Right cardiac atrium (tissue), 5 donors: ENCODE measurements at regions not wholly inside any gene's neighbourhood (a gene's known extent, or its start where the extent isn't known, plus 50 kb on each side); places are given as distances from the start of the nearest gene placed in this dataset.

Experiments
- ATAC-seq, 2 donors: fragments of 200-7000 bp; cut with Tn5 transposase; one replicate each; pipeline versions ENCODE4 v1.8.0 to v1.9.1; 2020; ENCODE audit warnings: moderate library complexity in 2 of 2, mild to moderate bottlenecking in 1 of 2
- DNase-seq, 3 donors: peaks; one replicate each; pipeline ENCODE4 v3.0.0-alpha.2; 2020
- H3K27ac ChIP-seq: one replicate; pipeline ENCODE4 v1.5.1; 2013; ENCODE audit warnings: mild to moderate bottlenecking, low read length, control low read depth, moderate library complexity
- H3K27me3 ChIP-seq: one replicate; pipeline ENCODE4 v1.6.1; 2013; ENCODE audit not compliant: control insufficient read depth, insufficient read depth
- H3K4me1 ChIP-seq: one replicate; pipeline ENCODE4 v1.6.1; 2013; ENCODE audit warnings: low read length; ENCODE audit not compliant: control insufficient read depth, insufficient read depth
- H3K4me3 ChIP-seq: one replicate; pipeline ENCODE4 v1.5.1; 2013; ENCODE audit warnings: low read length, control low read depth
- H3K9me3 ChIP-seq: one replicate; pipeline ENCODE4 v1.6.1; 2013; ENCODE audit warnings: low read length; ENCODE audit not compliant: control insufficient read depth
- WGBS: extraction: QIAGEN DNeasy Blood & Tissue Kit; methylation state at CpG from one replicate; pipeline ENCODE4 v1.1.7; 2013; 5-methylcytosine and 5-hydroxymethylcytosine counted together
- intact Hi-C, 4 donors: fragments of 100-400 bp; cut with DNase I; formaldehyde crosslinking; loops; one replicate each; pipeline versions ENCODE4 v1.11.0 to v1.14.0; 2022 to 2023
- donor health status: healthy with polysubstance abuse.
- donor health status: DM: no; HTN: yes; CAD: no.
- donor health status: DM: no; HTN: no; CAD: no.
- donor health status: DM: no; HTN: yes; CAD: no; lungs with severe emphysema.
- donor health status: DM: yes; HTN: yes; CAD: no.

DNA sequence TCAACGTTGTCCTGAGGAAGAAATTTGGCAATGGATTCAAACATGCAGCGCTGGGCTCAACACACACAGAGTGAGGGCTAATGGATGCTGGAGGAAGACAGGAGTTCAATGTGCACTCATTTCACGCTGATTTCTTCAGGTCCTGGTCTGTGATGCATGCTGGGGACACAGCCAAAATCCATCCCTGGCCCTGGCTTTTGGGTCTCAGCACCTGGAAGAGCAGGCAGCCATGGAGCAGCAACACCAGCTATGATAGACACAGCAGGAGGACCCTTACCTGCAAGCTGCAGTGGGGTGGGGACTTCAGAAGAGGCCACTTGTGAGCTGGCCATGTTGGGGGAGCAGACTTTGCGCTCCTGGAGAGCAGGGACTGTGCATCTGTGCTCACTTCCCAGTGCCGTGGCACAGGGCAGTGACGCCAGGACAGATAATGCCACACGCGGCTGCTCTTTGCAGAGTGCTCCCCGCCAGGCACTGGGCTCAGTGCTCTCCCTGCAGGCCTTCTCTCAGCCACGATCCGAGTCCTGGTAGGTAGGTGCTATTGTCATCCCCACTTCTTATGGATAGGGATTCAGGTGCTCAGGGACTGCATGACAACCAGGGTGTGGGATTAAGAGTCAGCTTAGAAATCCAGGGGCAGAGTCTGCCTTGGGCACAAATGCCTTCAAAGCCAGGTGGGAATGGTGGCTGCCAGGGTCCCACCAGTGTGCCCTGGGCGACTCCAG lies 138.8 kb upstream of the UNC5B start:
- no peak overlapping the region for H3K27ac ChIP-seq
- intact Hi-C loops: loop anchor here in 1 of 4 donors (5.0 kb wide), 1 partner anchor 136 kb away; no protein-coding TSS in a partner anchor
- no peaks in the 10 kb centered on the region for H3K9me3 ChIP-seq
- H3K4me1 ChIP-seq: peaks cover 5% of the 10 kb centered on the region
- ATAC-seq: no peak
- no peak for DNase-seq
- H3K4me3 ChIP-seq: no peak overlapping the region
- 82% methylated on average over 12 of the region's 12 CpGs for WGBS
- H3K27me3 ChIP-seq: no peaks in the 10 kb centered on the region

DNA sequence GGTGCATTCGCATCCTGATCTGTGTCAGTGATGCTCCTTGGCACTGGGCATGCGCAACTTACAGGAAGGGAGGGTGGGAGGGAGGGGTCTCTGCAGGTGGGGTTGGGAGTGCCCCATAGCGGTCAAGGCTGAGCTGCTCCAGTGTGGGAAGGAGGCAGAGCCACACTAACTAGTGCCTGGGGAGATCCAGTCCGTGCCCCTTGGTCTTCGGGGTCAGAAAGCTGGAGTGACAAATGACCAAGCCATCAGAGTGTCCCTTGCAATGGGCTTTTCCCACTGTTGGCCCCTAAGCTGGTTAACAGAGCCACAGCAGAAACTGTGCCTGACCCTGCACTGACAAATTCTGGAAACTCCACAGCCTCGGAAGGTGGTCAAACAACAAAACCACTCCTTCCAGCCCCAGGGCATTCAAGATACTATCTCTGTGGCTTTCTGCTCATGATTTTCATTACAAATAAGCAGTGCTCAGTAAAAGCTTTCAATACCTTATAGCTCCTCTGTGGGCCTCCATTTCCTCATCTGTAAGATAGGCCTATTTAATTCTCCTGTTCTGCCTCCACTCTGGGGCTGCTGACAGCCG lies 138.1 kb upstream of the UNC5B start:
- intact Hi-C loops: loop anchor here in 1 of 4 donors (5.0 kb wide), 1 partner anchor 137 kb away; no protein-coding TSS in a partner anchor
- WGBS: 82% methylated on average over 7 of the region's 7 CpGs
- Histone ChIP-seq H3K27ac (no peak overlapping the region), H3K27me3 (no peaks in the 10 kb centered on the region), H3K4me1 (peaks cover 1% of the 10 kb centered on the region), H3K4me3 (no peak overlapping the region), H3K9me3 (no peaks in the 10 kb centered on the region)
- ATAC-seq (no peak), DNase-seq (no peak)

DNA sequence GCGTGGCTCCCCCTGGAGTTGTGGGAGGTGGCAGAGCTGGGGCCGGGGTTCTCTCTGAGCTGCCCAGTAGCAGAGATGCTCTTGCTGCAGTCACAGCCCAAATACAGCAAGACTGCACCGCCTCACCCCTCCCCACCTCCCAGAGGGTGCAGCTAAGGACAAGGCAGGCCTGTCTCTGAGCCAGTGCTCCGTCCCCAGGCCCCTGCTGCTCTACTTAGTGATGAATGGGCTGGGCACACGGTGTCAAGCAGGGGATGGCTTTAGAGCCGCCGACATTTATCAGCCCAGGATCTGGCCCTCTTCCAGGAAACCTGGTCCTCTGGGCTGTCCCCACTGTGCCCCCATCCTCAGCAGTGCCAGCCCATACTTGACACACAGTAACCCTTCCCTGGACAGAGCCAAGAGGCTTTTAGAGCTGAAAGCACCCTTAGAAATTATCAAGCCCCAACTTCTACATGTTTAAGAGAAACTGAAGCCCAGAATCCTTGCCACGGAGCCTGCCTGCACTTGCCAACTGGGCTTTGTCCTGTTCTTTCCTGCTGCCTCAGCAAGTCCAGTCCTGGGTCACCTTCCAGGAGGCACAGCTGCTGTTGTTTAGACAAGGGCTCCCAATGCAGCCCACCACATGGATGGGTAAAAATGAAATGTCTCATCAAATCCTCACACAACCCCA lies 137.1 kb upstream of the UNC5B start:
- no peak overlapping the region for H3K4me3 ChIP-seq
- peak in 2 of 3 donors; percentile 74 to 75 for DNase-seq
- WGBS: 23% methylated on average over 8 of the region's 8 CpGs
- no peak overlapping the region for H3K27ac ChIP-seq
- H3K27me3 ChIP-seq: no peaks in the 10 kb centered on the region
- H3K4me1 ChIP-seq: no peaks in the 10 kb centered on the region
- peak; percentile 19 to 47 for ATAC-seq
- intact Hi-C loops: no loop called here
- H3K9me3 ChIP-seq: no peaks in the 10 kb centered on the region

DNA sequence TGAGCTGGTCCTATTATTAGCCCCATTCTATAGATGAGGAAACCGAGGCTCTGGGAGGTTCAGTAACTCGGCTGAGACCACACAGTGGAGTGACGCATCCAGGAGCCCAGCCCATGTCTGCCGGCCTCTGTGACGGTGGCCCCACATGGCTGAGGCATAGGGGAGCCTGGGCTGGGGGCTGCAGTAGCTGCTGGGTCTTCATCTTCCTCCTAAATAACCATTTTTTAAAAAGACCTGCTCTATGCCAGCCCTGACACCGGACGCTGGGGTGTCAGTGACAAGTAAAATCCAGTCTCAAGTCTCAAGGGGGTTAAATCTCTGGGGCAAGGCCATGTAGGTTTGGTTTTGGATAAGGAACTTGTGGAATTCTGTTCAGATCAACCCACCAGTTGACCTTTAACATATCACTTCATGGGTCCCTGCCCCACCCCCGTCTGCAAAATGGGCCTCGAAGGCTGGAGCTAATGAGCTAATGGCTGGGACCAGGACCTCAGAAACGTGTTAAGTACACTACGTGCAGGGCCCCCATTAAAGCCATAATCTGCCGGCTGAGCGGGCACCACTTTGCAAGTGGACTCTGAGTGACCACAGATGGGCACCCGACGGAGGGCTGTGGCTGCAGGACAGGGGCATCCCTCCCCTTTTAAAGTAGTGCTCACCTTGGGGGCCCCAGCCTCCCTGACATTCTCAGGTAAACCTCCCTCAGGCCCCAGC lies 136.5 kb upstream of the UNC5B start:
- Histone ChIP-seq H3K9me3 (no peaks in the 10 kb centered on the region), H3K27ac (no peak overlapping the region), H3K4me1 (no peaks in the 10 kb centered on the region), H3K27me3 (no peaks in the 10 kb centered on the region), H3K4me3 (no peak overlapping the region)
- intact Hi-C loops: no loop called here
- peak in 1 of 3 donors; percentile 17 for DNase-seq
- WGBS: 76% methylated on average over 15 of the region's 15 CpGs
- ATAC-seq: no peak

DNA sequence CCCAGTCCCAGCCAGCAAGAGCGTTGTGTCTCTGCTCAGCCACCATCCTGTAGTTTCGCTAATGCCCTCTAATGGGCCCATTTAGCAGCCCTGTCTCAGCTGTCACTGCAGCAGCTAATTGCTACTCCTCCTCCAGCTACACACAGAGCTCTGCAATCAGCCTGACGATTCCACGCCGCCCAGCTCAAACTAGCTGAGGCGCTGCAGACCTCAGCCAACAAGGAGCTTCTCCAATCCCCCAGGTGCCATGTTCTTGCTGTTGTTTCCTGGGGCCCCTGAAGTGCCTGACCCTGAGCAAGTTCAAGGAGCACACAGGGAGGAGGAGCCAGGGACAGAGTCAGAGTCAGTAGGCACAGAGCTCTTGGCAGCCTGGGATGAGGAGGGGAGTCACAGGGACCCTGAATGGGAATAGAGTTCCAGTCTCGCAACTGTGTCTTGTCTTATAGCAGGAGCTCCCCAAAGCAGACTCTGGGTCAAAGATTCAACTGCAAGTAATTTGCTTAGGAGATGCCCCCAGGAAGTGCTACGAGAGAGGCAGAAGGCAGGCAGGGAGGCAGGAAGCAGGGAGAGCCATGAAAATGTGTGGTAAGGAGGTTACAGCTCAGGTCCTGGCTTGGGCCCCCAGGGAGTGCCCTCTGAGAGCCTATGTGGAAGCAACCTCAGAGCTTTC lies 135.8 kb upstream of the UNC5B start:
- Histone ChIP-seq H3K9me3 (no peaks in the 10 kb centered on the region), H3K27ac (no peak overlapping the region), H3K4me1 (no peaks in the 10 kb centered on the region), H3K27me3 (no peaks in the 10 kb centered on the region), H3K4me3 (no peak overlapping the region)
- intact Hi-C loops: no loop called here
- ATAC-seq (no peak), DNase-seq (peak in 1 of 3 donors; percentile 21)
- WGBS: 72% methylated on average over 8 of the region's 8 CpGs

DNA sequence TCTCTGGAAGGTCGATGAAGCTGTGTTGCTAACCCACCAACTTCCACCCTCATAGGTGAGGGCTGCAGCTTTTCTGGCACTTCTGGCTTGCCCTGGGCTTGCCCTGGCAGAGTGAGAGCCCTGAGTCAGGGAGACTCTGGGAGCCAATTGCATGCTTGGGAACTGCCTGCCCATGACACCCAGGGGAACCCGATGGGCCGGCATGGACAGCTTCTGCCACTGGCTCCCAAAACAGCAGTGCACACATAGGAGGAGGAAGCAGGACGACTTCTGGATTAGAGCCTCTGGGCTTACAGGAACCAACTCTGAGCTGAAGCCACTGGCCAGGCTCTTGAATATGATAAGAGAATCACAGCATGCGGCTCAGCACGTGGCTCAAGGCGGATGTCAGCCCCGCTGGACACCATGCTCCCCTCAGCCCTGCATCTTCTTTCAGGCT lies 135.2 kb upstream of the UNC5B start:
- H3K4me1 ChIP-seq: no peaks in the 10 kb centered on the region
- no peaks in the 10 kb centered on the region for H3K27me3 ChIP-seq
- ATAC-seq: peak; percentile 35 to 40
- no peak overlapping the region for H3K27ac ChIP-seq
- H3K9me3 ChIP-seq: no peaks in the 10 kb centered on the region
- intact Hi-C loops: no loop called here
- DNase-seq: peak in 1 of 3 donors; percentile 71
- WGBS: 29% methylated on average over 8 of the region's 8 CpGs
- no peak overlapping the region for H3K4me3 ChIP-seq

DNA sequence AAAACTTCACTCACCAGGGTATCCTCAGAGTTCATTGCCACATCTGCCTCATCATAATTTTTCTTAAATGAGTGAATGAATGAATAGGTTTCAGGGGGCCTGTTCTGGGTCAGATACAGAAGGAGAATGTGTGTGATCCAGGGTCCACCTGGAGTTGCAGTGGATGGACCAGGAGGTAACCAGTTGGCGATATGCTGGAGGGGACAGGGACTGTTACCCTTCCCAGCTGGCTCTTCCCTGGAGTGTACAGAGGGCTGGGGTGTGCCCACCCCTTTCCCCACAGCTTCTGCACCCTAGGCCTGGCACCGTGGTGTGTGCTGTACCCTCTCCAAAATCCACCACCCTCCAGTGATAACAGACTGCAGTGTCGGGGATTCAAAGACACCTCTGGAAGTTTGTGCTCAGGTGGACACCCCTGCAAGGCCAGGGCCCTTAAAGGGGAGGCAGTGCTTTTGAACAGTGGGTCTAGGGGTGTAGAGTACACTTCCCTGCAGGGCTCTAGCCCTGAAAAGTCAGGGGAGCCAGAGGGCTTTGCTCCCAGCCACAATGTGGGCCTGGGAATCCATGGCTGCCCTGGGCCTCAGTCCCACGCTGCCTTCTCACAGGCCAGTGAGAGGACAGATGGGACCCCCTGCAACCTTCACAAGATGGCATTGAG lies 134.4 kb upstream of the UNC5B start:
- intact Hi-C loops: no loop called here
- H3K9me3 ChIP-seq: no peaks in the 10 kb centered on the region
- peak in 1 of 3 donors; percentile 9 for DNase-seq
- H3K4me3 ChIP-seq: no peak overlapping the region
- no peak overlapping the region for H3K27ac ChIP-seq
- ATAC-seq: no peak
- WGBS: 82% methylated on average over 4 of the region's 4 CpGs
- H3K4me1 ChIP-seq: no peaks in the 10 kb centered on the region
- H3K27me3 ChIP-seq: no peaks in the 10 kb centered on the region

DNA sequence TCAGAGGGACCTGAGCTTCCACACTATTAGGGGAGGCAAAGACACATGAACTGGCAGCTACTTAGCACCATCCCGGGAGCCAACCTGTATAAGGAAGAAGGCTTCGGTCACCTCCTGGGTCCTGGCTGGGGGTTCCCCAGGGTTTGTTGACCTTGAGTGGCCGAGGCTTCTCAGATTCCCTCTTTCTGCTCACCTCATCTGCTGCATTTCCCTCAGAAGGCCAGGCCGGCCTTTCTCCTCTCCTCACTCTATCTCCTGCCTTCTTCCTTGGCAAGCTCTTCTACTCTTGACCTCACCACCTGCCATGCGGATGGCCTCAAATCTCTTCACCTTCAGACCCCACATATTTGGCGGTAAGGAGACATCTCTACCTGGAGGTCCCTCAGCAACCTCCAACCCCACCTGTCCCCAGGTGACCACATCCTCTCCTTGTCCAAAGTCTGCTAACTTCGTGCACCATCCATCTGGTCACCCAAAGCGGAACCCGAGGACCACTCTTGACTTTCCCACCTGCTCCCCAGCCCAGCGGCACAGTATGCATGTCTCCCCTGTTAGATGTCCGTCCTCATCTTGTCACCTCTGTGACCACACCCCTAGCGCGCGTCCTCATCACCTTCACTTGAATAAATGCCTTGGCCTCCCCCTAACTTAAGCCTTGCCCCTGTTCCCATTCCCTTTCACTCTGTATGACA lies 133.8 kb upstream of the UNC5B start:
- Histone ChIP-seq H3K27ac (no peak overlapping the region), H3K4me3 (no peak overlapping the region), H3K4me1 (no peaks in the 10 kb centered on the region), H3K27me3 (no peaks in the 10 kb centered on the region), H3K9me3 (no peaks in the 10 kb centered on the region)
- no peak for ATAC-seq
- intact Hi-C loops: no loop called here
- DNase-seq: peak in 1 of 3 donors; percentile 16
- 95% methylated on average over 14 of the region's 14 CpGs for WGBS

DNA sequence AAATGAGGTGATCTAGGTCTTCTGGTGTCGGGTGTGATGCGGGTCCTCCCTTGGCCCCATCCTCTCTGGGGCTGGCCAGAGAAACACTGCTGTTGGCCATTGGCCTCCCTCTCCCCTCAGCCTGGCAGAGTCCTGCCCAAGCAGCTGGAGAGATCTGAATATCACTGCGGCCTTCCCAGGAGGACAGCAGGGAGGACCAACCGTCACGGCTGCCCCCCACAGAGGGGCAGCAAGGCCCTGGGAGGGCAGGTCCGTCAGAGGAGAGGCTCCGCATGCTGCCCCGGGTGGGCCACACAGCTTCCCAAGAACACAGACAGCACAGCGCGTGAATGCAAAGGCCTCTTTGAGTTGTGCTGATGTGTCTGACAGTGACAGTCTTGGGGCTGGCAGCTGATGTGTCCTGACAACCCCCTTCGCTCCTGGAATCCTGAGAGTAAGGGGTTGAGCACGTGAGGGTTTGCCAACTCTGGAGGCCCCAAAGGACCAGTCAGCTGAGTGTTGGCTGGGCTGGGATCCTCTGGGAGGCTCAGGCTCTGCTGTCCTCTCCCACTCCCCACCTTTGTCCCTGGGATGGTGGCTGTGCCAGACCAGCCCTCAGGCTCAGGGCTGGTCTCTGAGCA lies 132.5 kb upstream of the UNC5B start:
- 70% methylated on average over 12 of the region's 12 CpGs for WGBS
- no peaks in the 10 kb centered on the region for H3K9me3 ChIP-seq
- ATAC-seq (no peak), DNase-seq (peak in 1 of 3 donors; percentile 17)
- H3K4me1 ChIP-seq: no peaks in the 10 kb centered on the region
- no peak overlapping the region for H3K27ac ChIP-seq
- no peak overlapping the region for H3K4me3 ChIP-seq
- H3K27me3 ChIP-seq: no peaks in the 10 kb centered on the region
- intact Hi-C loops: no loop called here
